DMS53 treated with DMSO at 0.1 percent for 48 hours (cell line): ENCODE measurements at regions not wholly inside any gene's neighbourhood (a gene's known extent, or its start where the extent isn't known, plus 50 kb on each side); places are given as distances from the start of the nearest gene placed in this dataset.

Experiments
- DNase-seq: peaks from one replicate; lab custom pipeline; 2025; ENCODE audit not compliant: unreplicated experiment; lab: John Stamatoyannopoulos, UW

DNA sequence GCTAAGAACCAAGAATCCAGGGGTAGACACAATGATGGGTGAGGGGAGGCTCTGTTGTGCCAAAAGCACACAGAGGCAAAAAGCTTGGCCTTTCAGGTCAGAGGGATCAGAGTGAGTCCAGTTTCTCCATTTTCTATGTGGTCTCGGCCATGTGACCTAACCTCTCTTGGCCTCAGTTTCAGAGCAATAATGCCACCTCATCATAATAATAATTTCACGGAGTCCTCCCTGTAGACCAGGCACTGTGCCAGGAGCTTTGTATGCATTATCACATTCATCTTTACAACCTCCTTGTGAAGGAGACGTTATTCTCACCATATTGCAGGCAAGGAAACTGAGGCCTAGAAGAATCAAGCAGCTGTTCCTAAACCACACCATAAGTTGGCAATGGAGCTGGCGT, 120.2 kb downstream of the WT1 start:
- no peak for DNase-seq

DNA sequence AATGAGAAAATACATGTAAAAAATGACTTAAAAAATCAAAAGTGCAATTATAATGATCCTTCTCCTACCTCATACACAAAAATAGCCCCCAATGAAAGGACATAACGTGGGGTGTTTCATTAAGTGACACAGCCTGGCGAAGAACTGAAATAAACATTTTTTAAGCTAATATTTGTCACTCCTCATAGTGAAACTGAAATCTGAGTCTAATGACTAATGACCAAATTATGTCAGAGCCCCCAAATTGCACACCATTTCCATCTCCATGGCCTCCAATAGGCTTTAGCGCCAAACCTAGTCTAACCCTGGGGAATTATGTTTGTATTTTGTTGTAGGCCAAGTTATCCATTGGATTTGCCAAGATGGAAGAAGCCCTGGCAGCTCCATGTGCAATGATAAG, 119.1 kb downstream of the WT1 start:
- DNase-seq = no peak

DNA sequence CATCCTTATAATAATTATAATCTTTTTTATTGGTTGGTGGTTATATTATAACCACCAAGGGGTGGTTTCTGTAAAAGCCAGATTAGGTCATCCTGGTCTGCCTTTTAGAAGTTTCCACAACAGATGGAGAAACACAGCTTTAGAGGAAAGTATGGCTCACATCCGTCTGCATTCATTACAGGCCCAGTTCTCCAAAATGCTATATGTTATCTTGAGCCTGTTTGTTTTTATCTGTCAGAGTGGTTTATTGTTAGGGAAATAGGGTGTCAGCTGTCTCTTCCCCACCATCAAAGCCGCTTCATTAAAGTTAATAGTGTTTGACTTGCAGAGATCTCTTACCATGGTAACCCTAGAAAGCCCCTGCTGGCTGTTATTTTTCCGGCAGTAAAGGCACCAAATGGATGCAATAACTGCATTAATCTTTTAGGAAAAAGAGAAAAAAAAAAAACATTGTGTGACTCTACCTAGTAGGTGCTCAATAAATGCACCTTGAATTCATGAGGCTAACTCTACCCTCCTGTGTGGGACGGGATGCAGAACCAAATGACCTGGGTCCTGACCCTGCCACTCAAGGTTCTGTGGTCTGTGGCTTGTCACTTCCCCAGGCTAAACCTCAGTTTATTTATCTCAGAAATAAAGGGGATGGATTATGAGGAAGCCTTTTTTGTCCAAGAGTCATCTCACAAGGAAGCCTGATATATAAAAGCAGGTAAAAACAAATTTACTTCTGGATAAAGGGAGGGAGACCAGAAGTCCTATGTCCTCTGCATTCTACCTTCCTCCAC, 118.3 kb downstream of the WT1 start:
- DNase-seq = no peak

DNA sequence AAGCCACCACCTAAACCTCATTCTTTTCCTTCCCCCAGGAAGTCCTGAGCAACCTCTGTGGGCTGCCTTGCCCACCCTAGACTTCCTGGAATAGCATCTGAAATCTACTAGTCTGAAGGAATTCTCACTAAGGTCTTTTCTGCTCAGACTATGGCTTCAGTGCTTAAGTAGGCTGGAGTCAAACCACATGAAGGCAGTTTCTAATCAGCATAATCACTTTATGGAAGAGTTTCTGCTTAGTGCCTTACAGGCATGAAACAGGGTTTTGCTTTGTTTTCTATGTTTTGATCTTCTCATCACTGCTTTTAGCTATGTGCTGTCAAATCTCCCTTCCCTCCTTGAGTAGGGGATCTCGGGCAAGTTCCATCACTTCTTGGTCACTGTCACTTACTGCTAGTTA, 117.7 kb downstream of the WT1 start:
- no peak for DNase-seq

DNA sequence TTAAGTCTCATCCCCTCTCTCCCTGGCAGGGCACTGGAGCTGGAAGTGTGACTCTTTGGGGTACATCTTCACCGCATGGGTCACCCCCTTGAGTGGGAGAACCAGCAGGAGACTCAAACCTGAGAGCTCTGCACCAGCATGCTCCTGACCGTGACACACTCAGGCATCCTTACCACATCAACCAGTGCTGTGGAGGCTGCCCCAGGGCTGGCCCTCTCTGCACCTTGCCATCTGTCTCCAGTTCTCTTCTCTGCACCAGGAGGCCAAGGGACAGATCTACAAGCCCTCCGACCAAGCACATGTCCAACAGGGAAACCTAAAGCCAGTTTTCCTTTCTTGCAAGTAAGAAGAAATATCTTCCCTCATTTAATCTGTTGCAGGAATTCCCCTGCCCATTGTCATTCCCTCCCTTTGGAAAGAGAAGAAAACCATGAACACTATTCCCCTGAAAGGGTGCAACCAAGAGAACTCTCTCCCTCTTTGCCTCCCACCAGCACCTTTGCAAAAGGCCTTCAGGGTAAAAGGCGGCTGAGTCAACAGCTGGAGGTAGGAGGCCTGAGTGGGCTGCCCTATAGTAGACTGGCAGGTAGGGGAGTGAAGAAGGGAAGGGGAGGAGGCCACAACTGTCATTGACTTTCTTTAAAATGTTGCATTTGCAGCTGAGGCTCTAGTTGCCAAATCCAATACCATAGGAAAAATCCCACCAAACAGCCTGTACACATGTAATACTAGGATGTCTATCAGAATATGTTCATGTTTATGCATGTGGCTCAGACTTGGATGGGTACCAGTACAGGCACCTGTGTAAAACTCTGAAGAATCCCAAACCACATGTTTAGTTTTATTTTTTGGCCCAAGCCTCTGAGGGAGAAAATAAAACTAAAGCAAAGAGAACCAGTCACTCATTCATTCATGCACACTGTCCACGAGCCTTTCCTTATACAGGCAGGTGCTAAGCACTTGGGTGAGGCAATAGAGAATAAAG, 117.0 kb downstream of the WT1 start:
- no peak for DNase-seq

DNA sequence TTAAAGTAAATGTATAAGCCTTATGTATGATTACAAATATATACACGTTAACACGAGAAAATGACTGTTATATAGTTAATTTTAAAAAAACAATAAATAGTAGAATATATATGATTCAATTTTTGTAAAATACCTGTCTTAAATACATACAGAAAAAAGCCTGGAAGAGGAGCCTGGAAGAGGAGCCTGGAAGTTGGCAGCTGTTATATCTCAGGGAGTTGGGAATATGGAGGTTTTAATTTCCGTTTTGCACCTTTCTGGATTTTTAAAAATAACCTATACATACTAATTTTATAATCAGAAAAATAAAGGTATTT, 111.6 kb downstream of the WT1 start:
- DNase-seq = no peak

DNA sequence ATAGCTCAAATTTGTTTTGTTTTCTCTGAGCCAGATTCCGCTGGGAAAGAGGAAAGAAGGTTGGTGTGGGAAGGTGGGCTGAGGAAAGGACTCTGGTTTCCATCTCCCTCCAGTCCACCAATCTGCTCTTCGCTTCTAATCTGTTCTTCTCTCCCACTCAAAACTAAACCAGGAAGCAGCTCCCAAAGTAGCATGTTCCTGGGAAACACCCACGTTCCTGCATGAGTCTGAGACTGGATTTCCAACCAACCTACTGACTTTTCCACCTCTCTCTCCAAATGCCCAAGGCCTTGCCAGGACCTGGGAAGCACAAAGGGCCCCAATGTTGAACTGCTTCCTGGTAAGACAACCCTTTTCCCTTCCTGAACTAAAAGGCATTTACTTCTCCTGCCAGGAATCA, 110.2 kb downstream of the WT1 start:
- DNase-seq = no peak

DNA sequence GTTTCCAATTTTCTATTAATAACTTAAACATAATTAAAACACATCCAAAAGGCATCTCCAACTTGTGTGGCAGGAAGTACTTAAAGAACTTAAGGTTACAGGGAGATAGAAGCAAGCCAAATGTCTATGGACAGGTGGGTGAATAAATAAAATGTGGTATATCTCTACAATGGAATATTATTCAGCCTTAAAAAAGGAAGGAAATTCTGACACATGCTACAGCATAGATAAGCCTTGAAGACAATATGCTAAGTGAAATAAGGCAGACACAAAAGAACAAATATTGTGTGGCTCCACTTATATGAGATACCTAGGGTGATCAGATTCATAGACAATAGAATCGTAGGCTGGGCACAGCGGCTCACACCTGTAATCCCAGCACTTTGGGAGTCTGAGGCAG, 109.6 kb downstream of the WT1 start:
- no peak for DNase-seq

DNA sequence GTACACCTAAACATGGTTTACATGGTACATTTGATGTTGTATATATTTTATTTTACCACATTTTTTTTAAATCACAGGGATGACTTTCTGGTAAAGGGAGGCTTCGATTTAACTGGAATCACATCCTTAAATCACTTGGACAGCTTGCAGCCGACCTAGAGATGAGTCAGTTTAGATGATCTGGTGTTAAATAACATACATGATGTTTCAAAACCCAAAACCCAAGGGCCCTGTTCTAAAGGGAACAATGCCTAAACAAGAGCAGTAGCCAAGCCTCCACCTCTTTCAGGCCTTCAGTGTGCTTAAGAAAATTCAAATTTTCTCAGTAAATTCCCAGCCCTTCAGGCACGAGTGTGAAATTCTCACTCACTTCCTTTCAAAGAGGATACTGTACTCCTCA, 108.8 kb downstream of the WT1 start:
- DNase-seq = no peak

DNA sequence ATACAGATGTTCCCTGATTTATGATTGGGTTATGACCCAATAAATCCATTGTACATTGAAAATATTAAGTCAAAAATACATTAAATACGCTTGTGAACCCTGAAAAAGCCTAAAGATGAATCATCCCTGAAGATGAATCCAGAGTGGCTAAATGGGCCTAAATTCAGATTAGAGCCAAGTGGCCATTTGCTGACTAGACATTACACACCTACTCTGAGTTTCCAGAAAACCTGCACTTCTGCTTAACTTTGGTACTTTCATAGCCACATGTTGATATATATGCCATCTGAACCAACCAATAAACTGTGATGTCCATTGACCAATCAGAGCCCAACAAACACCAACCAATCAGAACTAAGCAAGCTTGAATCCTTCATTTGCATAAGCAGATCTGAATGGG, 106.9 kb downstream of the WT1 start:
- DNase-seq = no peak

DNA sequence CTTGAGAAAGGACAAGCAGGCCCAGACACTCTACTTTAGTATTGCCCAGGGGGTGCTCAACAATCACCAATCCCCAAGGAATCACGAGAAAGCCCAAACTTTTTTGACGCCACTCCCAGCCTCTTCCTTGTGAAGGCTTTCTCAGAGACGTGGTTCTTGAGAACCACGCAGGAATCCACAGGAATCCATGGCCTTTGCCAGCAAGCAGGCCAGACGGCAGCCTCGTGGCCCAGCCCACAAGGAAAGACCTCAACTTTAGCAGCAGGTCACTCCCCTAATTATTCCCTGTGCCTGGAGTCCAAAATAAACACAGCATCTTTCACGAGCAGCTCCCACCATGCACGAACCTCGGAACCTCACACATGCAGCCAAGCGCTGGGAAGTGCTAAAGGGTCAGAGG, 104.2 kb downstream of the WT1 start:
- no peak for DNase-seq

DNA sequence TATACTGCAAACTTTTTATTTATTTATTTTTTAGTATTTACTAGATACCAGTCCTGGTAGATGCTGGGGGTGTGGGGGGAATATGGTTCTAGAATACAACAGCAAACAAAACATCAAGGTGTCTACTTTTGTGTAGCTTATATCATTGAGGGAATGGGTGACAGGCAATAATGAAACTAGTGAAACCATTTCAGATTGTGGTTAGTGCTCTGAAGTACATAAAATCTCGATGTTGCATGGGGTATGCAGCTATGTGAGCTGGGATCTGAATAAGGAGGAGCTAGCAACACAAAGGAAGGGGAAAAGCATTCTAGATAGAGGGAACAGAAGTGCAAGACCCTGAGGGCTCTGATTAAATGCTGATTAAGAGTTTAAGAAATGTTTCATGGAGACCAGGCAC, 103.5 kb downstream of the WT1 start:
- no peak for DNase-seq

DNA sequence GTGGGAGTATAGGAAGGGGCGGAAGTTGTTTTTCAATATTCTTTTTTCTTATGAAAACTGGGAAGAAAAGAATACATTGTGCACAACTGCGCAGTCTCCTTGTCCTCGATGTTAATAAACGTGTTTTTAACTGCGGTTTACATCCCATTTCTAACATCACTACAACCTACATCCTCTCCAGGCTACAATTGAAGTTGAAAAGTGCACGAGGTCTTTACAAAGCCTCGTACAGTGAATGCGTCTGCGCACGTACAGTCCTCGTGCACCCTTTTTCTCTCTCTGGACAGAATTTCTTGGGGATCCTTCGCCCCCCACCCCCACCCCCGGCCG, 102.4 kb downstream of the WT1 start:
- DNase-seq = no peak

DNA sequence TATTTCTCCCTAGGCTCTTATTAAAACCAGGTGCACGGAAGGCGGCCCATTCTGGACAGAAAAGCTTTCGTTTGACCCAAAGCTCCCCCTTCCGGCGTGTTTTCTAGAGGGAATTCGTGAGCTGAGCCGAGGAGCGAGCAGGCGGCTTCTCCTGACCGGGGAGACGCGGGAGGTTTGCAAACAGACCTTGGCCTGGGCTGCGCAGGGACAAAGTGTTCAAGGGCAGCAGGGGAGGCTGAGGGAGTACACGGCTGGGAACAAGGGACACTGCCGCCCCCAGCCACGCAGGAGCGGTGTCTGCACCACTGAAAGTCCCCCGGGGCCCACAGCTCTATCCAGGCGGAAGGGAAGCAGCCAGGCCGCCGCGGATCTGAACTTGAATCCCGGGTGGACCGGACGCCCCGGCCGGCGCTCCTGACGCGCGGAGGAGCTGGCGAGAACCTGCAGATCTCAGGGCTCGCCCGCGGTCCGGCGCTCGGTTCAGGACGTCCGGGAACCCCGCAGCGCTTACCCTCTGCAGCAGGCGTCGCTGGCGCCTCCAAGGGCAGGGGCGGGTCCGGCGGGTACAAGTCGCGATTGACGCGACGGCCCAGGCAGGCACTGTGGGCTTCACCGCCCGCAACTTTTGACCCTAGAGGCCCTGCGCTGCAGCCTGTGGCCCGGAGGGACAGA, 101.9 kb downstream of the WT1 start:
- peak; percentile 5 for DNase-seq

DNA sequence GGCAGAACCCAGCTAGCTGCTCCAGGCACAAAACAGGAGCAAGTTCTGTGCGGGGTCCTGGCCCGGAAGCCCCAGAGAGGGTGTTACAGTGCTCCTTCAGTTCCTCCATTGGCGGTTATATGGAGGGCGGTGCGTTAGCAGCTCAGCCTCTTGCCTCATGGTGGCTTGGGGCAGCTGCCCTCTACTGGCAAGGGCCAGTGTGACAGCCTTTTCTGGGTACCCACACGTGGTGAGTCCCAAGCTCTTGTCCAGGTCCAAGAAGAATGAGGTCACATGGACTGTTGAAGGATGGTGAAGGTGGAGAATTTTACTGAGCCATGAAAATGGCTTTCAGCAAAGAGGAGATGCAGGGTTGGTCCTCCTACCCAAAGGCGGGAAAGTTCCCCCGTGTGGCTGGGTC, 100.5 kb downstream of the WT1 start:
- DNase-seq = no peak
